Midbrain (tissue), 1 donor: ENCODE measurements at regions not wholly inside any gene's neighbourhood (a gene's known extent, or its start where the extent isn't known, plus 50 kb on each side); places are given as distances from the start of the nearest gene placed in this dataset.
"Not testable (repeated sequence)": the region's sequence is repeated elsewhere in the genome, so short reads cannot be mapped to it uniquely, and the experiment has no call there.

ENCODE experiments used
- DNase-seq: peaks from one replicate; lab custom pipeline; 2025; lab: John Stamatoyannopoulos, UW

DNA sequence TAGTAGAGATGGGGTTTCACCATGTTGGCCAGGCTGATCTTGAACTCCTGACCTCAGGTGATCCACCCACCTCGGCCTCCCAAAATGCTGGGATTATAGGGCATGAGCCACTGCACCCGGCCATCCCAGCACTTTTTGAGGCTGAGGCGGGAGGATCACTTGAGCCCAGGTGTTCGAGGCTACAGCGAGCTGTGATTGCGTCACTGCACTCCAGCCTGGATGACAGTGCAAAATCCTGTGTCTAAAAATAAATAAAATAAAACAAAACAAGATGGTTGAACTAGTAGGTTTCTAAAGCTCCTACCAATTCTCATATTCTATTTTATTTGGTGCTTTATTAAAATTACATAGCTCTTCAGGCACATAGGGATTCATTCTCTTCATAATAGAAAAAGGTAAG is 890.3 kb upstream of the AUTS2 start:
- DNase-seq: no peak

GRCh38 chr7:68712956-68713495 is 885.2 kb upstream of the AUTS2 start:
- no peak for DNase-seq

DNA sequence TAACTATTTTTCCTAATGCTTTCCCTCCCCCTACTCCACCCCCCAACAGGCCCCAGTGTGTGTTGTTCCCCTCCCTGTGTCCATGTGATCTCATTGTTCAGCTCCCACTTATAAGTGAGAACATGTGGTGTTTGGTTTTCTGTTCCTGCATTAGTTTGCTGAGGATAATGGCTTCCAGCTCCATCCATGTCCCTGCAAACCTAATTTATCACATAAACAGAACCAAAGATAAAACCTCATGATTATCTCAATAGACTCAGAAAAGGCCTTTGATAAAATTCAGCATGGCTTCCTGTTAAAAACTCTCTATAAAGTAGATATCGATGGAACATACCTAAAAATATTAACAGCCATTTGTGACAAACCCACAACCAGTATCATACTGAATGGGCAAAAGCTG is 884.1 kb upstream of the AUTS2 start:
- not testable (repeated sequence) for DNase-seq

GRCh38 chr7:68715907-68716306 is 882.4 kb upstream of the AUTS2 start:
- DNase-seq: no peak

DNA sequence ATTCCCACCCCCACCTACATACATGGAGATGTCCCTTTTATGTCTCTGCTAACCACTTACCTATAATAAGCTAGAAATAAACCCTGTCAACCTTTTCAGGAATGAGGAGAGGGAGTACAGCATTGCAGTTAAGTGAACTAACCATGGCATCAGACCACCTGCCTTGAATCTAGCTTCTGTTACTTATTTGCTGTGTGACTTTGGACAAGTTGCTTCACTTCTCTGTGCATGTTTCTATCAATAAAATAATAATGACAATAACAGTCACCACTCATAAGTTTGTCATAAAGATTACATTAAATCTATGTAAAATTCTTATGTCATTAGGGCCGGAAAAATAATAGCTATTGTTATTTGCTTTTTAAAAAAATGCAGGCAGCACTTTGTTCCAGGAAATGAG is 881.1 kb upstream of the AUTS2 start:
- DNase-seq: no peak

DNA sequence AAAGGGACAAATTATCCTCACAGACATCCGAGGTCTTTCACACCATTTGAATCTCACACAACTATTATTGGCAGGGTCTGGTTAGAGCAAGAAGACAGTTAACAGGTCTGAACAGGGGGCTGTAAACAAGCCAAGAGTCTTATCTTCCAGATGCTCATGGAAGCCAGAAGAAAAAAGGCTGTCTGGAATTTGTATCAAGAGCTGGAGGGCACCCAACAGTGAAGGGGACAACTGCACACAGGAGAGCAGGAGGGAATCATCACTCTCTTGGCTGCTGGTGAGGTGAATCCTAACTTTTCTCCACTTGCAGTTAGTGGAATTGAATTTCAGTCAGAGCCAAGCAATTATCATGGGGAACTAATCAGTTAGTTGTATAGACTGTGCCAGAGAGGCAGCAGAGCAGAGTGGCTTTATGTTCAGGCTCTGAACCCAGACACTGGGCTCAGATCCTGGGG is 880.2 kb upstream of the AUTS2 start:
- DNase-seq: no peak

GRCh38 chr7:68720697-68721096 is 877.6 kb upstream of the AUTS2 start:
- no peak for DNase-seq

- DNase-seq: no peak
These were observed 876.2 kb upstream of the AUTS2 start for GRCh38 chr7:68722044-68722443.

DNA sequence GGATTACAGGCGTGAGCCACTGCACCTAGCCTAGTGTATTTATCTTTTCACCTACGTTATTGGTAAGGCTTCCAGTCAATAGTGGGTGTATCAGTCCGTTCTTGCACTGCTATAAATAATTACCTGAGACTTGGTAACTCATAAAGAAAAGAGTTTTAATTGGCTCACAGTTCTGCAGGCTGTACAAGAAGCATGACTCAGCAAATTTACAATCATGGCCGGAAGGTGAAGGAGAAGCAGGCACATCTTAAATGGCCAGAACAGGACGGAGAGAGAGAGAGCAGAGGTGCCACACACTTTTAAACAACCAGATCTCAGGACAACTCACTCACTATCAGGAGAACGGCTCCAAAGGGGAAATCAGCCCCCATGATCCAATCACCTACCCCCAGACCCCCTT is 873.3 kb upstream of the AUTS2 start:
- DNase-seq: no peak

DNA sequence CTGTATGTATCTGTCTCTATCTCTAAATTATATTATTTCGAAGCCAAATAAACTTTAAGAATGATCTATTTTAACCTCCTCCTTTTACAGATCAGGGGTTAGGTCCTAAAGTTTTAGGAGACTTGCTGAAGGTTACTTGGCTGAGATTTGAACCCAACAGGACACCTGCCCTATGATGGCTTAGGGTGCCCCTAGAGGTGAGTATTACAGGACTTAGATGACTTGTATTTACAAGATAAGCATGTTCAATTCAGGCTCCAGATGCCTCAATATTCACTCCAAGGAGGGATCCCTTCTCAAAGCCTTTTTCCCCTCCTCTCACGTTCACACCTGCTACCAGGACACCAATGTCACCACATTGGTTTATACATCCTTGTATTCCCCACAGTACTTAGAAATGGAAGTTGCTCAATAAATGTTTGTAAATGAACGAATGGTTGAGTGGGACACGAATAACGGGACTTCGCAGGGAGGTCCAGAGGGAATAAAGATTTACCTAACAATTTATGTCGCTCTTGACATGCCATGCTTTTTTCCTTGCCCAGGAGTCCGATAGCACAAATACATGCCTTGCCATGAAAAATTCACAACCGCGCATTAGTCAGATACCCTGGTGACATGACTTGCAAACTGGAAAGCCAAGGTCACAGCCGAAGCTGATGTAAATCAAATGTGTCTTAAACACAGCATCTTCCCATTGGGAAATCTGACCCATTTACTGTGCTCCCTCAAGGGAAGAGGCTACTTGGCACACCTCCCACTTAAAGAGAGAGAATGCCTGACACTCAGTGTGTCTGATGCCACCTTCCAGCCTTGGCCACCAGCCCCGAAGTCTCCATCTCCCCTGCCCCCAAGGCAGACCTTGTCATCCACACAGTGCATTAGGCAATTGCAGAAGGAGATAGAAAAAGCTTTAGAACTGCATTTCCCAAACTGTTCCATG is 872.2 kb upstream of the AUTS2 start:
- no peak for DNase-seq

DNA sequence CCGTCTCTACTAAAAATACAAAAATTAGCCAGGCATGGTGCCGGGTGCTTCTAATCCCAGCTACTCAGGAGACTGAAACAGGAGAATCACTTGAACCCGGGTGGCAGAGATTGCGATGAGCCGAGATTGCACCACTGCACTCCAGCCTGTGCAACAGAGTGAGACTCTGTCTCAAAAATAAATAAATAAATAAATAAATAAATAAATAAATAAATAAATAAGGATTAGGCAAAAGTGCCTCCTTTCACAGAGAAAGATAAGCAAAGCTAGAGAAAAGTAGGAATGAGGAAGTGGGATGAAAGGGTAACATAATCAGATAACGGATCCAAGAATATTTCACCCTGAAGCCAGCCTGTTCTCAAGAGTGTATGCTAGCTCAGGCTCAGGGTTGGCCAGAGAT is 869.6 kb upstream of the AUTS2 start:
- not testable (repeated sequence) for DNase-seq

DNA sequence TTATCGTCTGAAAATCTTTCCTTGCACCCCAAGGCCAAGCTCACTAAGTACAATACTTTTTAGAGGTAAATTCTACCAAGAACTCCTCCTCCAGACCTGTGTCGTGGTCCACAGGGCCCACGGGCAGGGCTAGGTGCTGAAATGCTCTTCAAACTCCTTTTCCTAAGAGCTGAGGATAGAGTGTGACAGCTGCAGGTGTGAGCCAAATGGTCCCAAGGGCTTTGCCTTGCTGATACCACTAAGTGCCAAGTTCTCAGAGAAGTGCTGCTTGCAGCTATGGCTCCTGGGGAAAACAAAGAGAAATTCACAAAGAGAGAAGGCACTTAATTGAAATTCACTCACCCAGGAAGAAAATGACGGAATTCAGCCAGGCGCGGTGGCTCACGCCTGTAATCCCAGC is 868.9 kb upstream of the AUTS2 start:
- no peak for DNase-seq

DNA sequence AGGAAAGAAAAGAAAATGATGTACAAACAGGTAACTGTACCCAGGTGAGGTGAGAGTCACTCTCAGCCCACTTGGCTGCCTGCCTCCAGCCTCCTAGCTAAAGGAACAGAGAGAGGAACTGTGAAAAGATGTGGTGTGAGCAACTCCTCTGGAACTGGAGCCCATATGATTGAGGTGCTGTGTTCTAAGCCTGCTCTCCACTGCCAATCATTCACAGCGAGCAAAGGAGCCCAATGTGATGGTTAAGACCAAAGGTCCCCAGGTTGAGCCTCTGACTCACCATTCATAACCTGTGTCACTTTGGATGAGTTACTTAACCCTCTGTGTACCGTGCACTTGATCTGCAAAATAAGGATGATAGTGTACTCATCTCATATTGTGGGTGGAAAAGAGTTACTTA is 868.1 kb upstream of the AUTS2 start:
- DNase-seq: no peak

GRCh38 chr7:68730964-68731363 is 867.3 kb upstream of the AUTS2 start:
- no peak for DNase-seq

- DNase-seq: no peak
These were observed 864.8 kb upstream of the AUTS2 start for GRCh38 chr7:68733219-68734153.

- no peak for DNase-seq
These were observed 863.8 kb upstream of the AUTS2 start for GRCh38 chr7:68734431-68734830.

DNA sequence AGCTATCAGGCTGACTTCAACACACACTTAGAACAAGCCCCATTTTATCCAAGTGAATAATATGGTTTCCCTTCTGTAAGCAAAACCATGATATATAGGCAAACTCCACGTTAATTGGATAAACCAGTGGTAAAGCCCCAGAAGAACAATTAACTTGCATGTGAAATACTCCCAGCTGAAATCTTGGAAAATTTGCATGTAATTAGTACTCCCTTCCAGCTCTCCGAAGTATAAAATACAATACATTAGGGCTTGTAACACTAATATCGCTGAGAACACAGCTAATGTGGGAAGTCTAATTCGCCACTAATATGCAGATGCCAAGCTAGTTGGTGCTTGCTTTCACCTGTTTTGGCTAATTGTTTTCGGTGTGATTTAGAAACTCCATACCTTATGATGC is 859.0 kb upstream of the AUTS2 start:
- no peak for DNase-seq

DNA sequence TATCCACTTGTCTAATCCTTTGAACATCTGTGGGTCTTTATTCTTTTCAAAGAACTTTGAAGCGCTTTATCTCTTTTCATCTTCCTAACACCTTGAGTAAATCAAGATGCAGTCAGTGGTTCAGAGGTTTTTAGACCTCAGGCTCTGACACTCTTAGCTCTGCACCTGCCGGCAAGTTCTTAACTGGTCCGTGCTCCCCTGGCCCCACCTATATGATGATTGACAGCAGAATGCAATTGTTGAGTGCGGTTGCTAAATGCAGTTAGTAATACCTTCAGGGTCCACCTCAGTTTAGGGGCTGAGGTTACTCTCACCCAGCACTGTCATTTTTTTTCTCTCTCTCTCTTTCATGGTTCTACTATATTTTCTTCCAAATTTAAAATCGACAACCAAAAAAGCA is 854.2 kb upstream of the AUTS2 start:
- DNase-seq: no peak

GRCh38 chr7:68748934-68749900 is 849.1 kb upstream of the AUTS2 start:
- DNase-seq: no peak

DNA sequence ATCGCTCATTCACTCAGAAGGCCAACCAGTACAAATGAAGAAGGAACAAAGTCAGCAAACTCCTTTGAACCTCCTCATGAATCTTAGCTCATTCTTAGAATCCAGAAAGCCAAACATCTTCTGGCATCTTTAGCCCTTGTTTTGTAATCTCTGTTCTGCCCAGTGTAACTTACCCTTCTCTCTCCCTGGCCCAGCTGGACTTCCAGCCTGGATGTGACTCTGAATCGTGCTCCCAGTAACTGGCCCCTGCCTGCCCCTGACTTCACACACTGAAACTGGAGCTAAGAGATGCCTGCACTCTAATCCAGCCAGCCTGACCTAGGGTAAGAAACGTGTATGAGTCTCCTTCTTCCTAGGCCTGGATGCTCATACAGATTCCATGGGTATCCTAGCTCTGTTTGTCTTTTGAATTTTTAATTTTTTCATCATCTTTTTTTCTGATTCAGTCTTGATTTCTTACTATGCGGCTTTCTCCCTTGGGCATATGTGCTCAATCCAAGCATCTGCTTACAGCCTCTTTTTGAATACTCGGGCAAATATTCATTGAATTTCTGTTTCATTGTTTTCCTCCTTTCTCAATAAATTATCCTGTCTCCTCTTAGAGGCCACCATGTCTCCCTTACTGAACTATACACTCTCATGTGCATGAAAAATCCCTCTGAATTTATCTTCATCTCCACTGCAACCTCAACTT is 845.6 kb upstream of the AUTS2 start:
- DNase-seq: no peak

GRCh38 chr7:68754414-68754813 is 843.9 kb upstream of the AUTS2 start:
- DNase-seq: no peak
